Islet precursor cell (in vitro differentiated cells): ENCODE measurements at regions not wholly inside any gene's neighbourhood (a gene's known extent, or its start where the extent isn't known, plus 50 kb on each side); places are given as distances from the start of the nearest gene placed in this dataset.
"Not testable (repeated sequence)": the region's sequence is repeated elsewhere in the genome, so short reads cannot be mapped to it uniquely, and the experiment has no call there.

Experiments
- DNase-seq: peaks from one replicate; pipeline ENCODE4 v3.0.0-alpha.2; 2018

DNA sequence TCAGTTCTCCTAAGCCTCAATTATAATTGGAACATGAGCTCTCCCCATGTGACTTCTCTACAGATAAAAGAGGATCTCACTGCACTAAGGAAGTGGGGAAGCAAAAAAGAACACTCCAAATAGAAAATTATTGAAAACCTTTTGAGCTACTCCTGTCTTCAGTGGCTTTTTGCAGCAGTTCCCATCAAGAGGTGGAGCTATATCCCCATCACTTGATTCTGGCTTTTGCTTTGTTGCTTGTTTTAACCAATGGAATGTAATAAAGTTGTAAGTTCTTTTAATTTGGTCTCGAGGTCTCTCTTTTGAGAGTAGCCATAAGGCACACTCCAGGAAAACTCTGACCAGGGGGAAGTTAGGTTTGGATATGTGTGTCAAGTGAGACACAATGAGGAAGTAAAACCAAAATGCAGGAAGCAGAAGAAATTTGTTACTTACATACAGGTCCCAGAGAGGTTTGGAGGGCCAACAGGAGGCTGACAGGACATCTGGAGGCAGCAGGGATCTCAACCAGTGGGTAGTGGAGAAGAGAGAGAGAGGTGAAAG, 569.4 kb downstream of the HTR7 start:
- no peak for DNase-seq

DNA sequence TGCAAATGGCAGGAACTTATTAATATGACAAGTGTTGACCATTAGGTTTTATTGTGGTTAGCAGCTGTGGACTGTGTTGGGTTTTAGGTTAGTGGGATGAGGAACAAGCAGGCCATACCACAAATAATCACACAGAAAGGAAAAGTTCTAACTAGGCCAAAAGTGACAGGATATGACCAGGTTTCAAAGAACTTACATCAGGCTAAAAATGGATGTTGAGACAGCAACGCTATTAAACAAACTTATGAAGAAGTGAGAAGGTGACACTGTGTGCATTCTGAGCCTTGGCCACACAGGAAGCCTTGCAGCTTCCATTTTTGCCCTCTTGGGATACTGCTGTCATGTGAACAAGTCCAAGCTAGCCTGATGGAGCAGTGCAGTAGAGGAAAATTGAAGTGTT, 568.8 kb downstream of the HTR7 start:
- no peak for DNase-seq

DNA sequence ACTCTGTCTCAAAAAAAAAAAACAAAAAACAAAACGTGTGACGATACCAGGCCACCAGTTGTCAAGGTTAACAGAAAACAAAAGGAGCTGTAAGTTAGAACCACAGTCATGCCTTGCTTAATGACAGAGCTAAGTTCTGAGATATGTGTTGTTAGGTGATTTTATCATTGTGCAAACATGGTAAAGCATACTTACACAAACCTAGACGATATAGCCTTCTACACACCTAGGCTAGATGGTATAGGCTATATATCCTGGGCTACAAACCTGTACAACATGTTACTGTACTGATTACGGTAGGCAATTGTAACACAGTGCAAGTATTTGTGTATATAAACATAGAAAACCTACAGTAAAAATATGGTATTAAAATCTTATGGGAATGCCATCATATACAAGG, 564.2 kb downstream of the HTR7 start:
- no peak for DNase-seq

DNA sequence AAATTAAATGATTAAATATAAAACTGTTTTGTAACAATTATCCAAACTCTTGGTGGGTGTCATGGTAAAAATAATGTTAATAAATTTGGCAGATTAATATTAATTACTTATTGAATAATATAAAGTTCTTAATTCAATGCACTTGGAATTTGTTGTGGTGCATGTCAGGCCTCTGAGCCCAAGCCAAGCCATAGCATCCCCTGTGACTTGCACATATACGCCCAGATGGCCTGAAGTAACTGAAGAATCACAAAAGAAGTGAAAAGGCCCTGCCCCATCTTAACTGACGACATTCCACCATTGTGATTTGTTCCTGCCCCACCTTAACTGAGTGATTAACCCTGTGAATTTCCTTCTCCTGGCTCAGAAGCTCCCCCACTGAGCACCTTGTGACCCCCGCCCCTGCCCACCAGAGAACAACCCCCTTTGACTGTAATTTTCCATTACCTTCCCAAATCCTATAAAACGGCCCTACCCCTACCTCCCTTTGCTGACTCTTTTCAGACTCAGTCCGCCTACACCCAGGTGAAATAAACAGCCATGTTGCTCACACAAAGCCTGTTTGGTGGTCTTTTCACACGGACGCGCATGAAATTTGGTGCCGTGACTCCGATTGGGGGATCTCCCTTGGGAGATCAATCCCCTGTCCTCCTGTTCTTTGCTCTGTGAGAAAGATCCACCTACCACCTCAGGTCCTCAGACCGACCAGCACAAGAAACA, 562.9 kb downstream of the HTR7 start:
- DNase-seq = not testable (repeated sequence)

DNA sequence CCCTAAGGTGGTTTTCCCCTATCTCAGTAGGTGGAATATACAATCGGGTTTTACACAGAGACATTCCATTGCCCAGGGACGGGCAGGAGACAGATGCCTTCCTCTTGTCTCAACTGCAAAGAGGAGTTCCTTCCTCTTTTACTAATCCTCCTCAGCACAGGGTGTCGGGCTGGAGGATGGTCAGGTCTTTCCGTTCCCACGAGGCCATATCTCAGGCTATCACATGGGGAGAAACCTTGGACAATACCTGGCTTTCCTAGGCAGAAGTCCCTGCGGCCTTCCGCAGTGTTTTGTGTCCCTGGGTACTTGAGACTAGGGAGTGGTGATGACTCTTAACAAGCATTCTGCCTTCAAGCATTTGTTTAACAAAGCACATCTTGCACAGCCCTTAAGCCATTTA, 555.8 kb downstream of the HTR7 start:
- DNase-seq = peak; percentile 73

DNA sequence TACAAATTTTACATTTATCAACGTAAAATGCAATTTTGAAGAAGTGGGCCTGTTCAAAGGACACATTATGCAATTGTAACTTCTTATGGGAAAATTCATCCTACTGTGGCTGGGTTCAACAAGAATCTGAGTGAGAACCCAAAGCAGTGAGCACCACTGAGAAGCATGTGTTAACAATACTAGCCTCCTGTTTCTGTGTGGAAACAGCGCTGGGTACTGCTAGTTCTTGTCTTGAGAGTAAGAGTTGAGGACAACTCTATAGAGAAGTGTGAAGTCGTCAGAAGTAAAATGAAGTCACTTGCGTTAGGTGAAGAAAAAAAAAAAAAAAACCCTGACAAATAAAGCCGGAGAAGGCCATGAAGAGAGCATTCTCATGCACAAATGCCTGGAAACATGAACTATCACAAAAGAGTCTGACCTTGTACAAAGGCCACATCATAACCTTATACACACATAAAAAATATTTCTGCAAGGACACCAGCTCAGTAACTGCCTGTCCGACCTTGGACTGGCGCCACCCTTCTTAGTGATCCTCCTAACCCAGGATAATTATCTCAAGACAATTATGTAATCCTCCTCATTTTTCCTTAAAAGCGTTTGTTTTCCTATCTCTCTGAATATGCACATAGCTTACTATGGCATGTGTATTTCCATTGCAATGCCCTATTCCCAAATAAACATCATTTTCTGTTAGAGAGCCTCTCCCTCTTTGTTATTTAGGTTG, 554.9 kb downstream of the HTR7 start:
- no peak for DNase-seq

DNA sequence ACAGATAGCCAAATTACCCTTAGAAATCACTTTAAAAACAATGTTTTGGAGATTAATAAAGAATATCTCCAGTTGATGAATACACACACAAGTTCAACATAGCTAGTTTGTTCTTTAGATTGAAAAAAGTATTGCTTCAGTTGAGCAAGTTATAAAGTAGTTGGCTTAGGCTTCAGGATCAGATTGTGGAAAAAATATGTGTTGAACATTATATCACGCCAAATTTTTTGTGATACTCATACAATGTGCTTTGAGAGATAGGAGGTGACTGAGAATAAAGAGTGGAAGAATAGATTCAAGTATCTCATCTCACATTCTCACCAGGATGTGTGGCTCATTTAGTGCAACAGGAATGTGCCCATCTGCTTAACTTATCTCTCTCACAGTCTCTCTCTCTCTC, 553.3 kb downstream of the HTR7 start:
- DNase-seq = no peak

DNA sequence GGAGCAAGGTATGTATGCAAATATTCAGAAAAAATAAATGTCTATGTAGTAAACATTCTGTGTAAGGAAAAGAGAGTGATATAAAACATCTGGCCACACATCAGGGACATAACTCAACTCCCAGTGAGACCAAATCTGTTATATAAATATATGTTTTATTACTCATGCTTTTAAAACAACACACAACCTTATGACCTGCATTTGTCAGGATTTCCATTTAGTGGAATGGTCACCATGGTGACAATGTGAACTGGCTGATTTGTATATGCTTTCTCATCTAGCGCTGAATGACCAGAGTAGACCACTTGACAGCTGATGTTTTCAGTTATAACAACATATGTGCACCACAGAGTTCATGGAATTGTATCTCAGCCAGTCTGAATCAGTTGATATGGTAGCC, 551.7 kb downstream of the HTR7 start:
- no peak for DNase-seq

DNA sequence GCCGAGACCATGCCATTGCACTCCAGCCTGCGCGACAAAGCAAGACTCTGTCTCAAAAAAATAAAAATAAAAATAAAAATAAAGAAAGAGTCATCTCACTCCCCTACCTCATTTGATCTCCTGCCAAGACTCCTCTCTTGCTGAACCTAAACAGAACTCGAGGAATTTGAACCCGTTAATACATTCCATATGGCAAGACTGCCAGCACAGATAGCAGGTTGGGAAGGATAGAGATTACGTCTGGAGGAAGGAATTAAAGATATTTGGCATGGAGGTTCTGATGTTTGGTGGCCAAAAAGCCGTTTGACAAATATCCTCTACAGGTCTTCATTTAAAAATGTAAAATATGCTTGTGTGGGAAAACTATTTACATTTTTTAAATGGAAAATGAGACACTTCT, 549.6 kb downstream of the HTR7 start:
- DNase-seq = no peak

DNA sequence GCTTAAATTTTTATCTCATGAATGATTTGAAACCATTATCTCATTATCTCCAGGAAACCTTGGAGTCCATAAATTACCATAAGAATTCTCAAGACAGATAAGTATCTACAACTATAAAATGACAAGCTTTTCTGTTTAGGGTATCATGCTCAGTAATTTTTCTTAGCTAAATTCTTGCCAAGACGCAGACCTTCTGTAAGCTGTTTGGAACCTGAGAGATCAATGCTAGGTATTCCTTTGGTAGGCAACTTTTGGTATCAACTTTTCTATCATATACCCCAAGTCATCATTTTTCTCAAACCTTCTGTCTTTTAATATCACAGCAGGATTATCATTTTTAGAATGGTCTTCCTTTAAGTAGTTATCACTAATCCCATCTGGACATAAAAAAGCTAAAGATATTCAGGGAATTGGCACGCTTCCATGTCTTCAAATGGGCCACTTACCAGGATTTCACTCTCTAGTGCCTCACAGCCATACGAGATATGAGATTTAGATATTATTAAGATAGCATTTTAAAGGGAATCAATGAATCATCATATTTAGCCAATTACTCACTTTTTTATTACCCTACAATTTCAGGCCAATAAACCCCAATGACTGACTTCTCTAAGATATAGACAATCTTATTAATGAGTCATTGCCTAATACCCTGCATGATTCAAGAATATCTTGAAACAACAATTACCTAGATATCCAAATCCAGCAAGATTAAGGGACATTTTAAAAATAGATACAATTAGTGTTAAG, 544.1 kb downstream of the HTR7 start:
- DNase-seq = no peak

DNA sequence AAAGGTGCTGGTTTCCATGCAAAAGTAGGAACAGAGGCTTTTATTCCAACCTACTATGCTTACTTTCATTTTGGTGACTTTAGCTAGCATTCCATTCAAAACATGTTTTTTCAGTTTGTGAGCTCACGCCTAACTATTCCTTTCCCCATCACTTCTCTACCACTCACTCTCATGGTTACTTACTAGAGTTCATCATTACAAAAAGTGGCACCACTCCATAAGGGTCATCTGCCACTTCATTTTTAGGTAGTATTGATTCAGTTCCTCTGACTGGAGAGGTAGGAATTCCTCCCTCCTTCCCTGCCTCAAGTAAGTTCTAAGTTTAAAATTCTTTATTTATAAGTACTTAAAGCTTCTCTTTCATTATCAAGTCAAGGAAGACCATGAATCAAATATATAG, 543.1 kb downstream of the HTR7 start:
- no peak for DNase-seq

DNA sequence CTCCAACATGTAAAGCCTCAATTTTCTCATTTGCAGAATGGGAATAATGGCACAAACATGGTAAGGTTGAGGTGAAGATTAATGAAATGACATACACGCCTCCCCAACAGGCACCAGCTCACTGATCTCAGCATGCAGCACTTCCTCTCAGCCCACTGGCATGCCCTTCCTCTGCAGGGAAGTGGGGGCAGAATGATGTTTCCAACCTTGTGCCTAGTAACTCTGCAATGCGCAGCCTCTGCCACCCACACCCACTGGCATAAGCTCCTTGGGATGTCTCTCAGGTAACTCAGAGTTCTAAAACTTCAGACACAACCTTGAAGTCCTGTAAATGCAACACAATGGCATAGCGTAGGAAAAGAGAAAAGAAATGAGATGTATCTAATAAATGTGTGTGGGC, 540.7 kb downstream of the HTR7 start:
- DNase-seq = no peak

DNA sequence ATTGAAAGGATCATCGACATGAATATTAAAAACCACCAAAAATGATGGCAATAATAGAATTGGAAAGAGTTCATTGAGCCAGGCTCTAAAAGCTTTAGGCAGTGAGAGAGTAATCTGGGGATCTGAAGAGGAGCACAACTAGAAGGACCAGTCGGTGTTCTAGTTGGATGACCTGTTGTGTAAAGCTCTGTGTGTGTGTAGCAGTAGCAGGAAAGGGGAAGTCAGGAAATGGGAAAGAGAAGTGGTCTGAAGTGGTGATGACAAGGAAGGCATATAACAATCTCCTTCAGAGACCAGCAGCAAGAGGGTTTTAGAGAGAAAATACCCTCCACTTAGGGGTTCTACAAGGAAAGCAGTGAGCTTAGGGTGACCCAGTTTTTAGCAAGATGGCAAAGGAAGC, 539.2 kb downstream of the HTR7 start:
- no peak for DNase-seq

DNA sequence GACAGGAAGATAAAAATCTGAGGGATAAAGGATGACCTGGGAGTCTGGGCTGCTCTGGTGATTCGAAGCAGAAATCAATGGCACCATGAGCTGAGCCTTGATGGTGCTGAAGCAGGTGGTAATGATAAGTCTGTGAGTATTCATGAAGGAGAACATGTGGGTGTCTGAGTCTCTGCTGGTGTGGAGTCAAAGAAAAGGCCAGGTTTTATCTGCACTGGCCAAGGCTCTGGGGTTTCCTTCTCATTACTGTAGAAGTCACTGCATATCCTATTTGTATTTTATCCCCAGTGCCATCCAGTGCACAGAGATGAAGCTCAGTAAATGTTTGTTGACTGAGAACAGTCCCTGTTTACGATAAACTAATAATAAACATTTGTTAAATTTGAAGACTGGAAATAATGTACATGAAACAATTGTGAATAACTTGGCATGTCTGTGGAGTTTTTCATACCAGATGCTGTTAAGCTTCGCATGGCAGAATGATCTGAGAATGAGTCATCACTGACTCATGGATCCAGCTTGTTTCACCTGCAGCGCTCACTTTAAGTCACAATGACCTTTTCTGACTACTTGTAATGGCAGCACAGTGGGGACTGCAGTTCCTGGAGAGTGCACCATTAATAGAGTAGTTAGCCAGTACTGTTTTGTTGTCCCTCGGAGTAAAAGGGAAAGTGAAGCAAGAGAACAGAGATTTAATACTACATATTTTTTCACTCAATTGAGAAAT, 538.5 kb downstream of the HTR7 start:
- peak; percentile 90 for DNase-seq

DNA sequence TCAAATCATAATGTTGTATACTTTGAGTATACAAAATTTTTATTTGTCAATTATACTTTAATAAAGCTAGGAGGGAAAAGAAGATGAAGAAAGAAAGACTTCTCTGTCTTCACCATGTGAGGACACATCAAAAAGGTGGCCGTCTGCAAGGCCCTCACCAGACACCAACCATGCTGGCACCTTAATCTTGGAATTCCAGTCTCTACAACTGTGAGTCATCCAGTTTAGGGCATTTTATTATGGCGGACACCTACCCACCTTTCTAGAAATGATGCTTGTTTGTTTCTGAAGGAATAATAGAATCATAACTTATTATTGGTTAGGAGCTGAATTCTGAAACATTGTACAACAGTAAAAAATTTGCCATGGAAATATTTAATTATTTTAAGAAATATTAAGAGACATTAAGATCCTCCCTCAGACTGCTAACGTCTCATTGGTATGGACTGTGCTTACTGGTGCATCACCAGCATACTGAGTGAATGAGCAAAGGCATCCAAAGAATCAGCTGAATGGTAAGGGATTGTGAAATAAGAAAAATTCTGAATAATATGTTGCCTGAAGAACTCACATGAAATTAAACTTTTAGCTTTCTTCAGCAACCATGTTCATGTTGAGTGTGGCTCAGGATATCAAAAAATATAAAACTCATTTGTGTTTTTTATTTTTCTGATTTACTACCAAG, 536.6 kb downstream of the HTR7 start:
- DNase-seq = peak; percentile 53

DNA sequence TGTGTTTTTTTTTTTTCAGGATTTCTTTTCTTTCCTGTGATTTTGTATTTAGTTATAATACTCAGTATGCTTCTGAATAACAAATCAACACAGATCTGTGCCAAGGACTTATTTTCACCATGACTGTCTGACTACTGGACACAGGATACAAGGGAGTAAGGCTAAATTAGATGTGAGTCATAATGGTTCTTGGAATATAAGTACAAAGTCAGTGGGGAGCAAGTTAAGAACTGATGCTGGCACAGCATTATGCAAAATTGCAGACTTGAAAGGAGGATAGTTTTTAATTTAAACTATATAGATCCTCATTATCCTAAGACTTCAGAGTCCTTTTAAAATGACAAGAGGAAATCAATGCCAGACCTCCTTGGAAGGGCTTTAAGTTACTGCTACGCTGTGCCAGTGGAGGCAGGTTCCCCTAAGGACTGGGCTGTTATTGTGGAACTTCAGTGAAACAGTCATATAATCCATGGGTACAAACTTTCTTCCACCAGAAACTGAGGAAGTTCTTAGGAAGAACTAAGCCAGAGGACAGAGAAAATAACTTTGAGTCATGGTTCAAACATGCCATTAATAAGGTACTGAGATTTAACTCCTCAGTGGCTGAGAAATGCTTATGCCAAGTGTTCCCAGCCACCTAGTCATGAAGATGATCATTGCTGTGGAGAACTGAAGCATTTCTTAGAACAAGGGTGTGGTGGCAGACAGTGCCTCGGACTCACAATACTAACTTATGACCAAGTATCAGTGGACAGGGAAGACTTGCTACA, 531.2 kb downstream of the HTR7 start:
- no peak for DNase-seq

DNA sequence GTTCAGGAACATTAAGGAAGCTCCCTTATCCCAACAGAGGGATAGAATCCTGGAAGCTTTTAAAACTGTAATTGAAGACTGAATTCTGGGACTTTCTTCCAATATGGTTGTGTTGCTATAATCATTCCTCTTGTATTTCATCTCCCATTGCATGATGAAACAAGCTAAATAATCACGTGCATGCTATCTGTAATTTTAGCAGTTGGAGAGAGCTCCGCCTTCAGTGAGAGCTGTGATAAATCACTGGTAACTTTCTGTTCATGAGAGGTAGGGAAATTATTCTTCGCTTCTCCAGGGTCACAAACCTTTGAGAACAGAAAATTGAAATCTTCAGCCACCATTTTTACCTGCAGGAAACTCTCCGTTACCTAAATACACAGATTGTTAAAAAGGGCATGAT, 530.2 kb downstream of the HTR7 start:
- no peak for DNase-seq

DNA sequence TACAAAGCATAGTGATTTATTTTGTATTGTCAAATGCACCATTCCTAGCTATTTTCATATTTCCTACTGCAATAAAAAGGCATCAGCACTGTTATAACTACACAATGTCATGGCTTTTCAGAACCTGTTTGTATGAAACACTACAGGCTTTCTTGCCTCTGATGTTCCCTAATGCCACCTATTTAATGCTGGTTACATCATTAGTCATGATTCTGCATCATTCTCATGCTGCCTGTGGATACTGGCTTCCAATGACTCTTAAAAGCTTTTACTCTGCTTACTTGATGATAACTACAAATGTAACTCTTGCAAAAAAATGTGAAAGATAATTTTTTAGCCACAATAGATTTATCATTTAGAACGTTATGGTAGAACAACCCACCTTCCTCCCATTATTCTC, 529.4 kb downstream of the HTR7 start:
- no peak for DNase-seq

DNA sequence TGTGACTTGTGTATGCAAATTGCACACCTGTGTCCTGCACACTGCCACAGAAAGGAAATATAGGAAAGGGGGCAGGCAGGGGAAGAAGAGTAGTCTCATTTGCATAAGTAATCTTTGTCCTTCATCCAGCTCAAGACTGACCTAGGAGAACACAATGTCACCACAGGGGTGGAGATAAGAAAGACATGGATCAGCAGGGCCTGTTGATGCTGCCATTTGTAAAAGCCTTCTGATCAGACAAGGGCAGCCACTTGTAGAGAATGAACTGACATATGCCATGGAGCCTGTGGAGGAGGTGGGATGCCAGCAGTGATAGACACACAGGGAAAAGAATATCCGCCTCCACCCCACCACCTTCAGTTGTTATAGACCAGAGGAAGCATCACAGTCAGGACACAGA, 528.9 kb downstream of the HTR7 start:
- no peak for DNase-seq

DNA sequence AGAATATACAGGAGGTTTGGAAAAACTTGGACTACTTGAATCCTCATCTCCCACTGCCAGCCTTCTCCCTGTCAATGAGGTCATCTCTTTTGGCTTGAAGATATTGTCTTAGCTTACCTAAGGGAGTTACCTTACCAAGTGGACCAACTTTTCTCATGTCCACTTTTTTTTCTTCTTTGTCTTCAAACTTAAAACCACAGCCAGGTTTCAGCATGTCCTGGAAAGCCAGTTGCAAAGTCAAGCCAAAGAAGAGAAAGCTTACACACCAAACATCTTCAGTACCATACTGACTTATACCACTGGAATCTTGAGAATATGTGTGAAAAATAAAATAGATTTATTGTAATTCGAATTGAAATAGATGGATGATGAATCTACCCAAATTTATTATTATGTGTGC, 520.5 kb downstream of the HTR7 start:
- no peak for DNase-seq

DNA sequence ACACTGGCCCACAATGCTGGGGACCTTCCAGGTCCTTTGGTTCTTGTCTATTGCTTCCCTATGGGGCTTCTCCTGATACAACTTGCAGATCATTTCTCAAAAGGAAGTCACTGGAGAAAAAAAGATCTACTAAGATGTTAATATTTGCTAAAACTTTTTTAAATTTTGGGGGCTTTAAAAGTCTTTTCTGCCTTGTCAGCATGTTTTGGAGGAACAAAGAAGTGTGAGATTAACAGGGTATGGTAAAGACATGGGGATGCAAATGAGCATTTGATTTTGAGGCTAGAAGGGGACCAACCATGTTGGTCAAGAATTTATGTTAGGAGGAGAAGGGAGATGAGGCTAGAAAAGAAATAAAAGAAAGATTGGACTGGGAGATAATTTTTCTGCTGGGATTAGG, 515.4 kb downstream of the HTR7 start:
- no peak for DNase-seq

DNA sequence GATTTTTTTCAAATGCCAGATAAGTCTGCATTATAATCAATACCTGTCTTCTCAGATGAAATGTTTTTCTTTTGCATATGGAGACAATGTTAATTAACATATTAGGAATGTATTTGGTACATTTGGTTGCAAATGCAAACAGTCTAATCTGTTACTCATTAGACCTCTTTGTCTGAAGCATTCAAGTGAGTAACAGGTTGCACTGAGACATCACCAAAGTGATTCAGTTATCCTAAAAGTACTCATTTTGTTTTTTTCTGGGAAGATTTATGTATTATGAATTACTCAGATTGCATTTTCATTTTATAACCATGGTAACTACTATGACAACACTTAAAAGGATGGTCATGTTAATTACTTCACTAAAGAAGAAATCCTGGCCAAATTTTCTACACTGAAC, 513.6 kb downstream of the HTR7 start:
- DNase-seq = no peak
